NCI-H774 (cell line): ENCODE measurements at regions not wholly inside any gene's neighbourhood (a gene's known extent, or its start where the extent isn't known, plus 50 kb on each side); places are given as distances from the start of the nearest gene placed in this dataset.

Experiments
- DNase-seq: peaks from one replicate; lab custom pipeline; 2025; lab: John Stamatoyannopoulos, UW

DNA sequence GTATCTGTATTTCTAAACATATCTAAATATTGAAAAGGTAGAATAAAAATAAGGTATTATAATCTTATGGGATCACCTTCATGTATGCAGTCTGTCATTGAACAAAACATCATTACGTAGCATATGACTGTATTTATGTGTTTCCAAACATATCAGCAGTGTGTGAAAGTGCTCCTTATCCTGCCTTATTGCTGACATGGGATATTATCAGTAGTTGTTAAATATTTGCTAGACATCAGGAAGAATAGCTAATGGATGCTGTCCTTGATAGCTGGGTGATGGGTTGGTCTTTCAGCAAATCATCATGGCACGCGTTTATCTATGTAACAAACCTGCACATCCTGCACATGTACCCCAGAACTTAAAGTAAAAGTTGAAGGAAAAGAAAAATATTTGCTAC is 59.1 kb upstream of the FAM20A start:
- no peak for DNase-seq

GRCh38 chr17:68658999-68659780 is 58.0 kb upstream of the FAM20A start:
- DNase-seq, result no peak

GRCh38 chr17:68657576-68657975 is 56.4 kb upstream of the FAM20A start:
- no peak for DNase-seq

GRCh38 chr17:68657166-68657565 is 56.0 kb upstream of the FAM20A start:
- DNase-seq, result no peak

DNA sequence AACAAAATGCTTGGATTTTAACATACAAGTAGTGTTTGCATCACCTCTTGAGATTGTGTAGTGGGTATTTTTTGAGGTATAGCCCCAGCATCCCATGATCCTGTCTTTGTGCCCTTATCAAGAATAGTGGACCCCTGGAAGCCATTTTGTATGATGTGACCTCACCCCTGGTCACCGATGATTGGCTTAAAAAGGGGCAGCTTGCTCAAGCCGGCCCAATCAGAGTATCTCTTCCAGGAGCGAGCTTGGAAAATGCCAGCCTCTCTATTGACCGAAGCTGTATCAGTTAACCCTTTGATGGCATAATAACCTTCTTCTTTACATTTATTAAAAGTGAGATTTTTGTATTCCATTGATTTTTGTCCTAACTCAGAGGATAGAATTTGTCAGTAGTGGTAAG is 55.5 kb upstream of the FAM20A start:
- DNase-seq, result no peak
